ENCODE measurements at regions not wholly inside any gene's neighbourhood (a gene's known extent, or its start where the extent isn't known, plus 50 kb on each side); places are given as distances from the start of the nearest gene placed in this dataset.

DNA sequence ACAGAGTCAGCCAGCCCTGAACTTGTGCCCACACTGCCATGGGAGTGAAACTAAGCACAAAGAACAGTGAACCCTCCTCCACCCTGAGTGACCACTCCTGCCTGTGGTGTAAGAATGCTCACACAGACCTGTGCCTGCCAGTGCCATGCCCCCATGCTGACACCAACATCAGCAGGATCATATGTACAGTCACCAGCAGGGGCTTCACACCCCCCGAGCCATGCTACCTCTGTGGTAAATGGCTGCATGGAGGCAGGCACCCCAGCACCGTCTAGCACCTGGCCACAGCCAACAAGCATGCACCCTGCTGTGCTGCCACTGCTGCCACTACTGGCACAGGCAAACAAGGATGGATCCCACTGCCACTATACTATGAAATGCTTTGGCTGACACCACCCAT lies 344.4 kb upstream of the CCDC196 start:
- ChIA-PET POLR2A (no interaction called here), CTCF (no interaction called here)
- DNase-seq (ENCODE audit: low read depth, low spot score): no peak
- TF ChIP-seq, protein P1, sequence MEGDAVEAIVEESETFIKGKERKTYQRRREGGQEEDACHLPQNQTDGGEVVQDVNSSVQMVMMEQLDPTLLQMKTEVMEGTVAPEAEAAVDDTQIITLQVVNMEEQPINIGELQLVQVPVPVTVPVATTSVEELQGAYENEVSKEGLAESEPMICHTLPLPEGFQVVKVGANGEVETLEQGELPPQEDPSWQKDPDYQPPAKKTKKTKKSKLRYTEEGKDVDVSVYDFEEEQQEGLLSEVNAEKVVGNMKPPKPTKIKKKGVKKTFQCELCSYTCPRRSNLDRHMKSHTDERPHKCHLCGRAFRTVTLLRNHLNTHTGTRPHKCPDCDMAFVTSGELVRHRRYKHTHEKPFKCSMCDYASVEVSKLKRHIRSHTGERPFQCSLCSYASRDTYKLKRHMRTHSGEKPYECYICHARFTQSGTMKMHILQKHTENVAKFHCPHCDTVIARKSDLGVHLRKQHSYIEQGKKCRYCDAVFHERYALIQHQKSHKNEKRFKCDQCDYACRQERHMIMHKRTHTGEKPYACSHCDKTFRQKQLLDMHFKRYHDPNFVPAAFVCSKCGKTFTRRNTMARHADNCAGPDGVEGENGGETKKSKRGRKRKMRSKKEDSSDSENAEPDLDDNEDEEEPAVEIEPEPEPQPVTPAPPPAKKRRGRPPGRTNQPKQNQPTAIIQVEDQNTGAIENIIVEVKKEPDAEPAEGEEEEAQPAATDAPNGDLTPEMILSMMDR (IDR thresholded peaks at IDR 0.05; ENCODE audit: insufficient read depth, low read length, missing control alignments): no peak
- H3K4me3 ChIP-seq (ENCODE audit: low read depth, low read length): no peak overlapping the region

DNA sequence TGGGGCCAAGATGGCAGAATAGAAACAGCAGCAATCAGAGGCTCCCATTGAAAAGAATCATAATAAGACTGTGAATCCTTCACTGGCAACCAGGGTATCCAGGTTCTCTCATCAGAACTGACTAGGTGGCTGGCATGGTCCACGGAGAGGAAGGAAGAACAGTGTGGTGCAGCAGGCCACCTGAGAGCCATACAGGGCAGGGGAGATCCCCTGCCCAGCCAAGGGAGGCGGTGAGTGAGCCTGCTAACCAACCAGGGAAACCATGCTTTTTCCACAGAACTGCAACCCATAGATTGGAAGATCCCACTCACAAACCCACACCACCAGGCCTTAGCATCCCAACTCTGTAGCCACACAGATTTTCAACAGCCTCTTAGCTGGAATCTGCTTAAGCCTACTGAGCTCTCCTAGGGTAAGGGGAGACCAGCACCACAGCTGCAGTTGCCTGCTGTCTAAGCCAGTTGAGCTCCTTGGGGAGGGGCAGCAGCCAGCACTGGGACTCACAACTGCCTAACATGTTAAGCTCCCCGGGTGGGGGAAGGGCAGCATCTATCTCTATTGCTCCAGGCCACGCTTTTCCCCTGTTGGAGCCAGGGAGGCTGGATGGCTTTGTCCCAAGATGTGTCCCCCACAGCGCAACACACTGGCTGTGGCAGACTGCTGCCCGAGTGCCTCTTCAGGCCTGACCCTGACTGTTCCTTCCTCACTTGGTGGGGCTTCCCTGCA lies 342.6 kb upstream of the CCDC196 start:
- ChIA-PET CTCF (no interaction called here), POLR2A (no interaction called here)
- TF ChIP-seq, protein P1 (IDR thresholded peaks at IDR 0.05; ENCODE audit: insufficient read depth, low read length, missing control alignments): no peak
- no peak overlapping the region for H3K4me3 ChIP-seq (ENCODE audit: low read depth, low read length)
- no peak for DNase-seq (ENCODE audit: low read depth, low spot score)

DNA sequence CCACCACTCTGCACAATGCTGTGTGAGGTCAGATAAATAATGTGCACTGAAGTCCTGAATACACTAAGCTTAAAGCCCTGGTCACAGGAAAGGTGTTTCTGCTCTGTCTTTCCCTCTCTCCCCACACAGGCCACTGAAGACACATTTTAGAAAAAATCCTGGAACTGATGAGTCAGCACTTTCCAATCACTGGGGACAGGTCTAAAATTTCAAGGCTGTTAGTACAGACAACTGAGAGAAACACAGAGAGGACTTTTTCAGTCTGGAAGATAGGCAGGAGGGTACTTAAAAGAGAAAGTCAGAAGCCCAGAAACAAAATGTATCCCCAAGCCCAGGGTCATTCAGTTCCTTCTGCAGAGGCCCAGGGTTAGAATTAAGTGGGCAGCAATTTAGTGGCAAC lies 333.9 kb upstream of the CCDC196 start:
- TF ChIP-seq, protein P1 (IDR thresholded peaks at IDR 0.05; ENCODE audit: insufficient read depth, low read length, missing control alignments): no peak
- no peak for DNase-seq (ENCODE audit: low read depth, low spot score)
- ChIA-PET POLR2A (no interaction called here), CTCF (no interaction called here)
- H3K4me3 ChIP-seq (ENCODE audit: low read depth, low read length): no peak overlapping the region

DNA sequence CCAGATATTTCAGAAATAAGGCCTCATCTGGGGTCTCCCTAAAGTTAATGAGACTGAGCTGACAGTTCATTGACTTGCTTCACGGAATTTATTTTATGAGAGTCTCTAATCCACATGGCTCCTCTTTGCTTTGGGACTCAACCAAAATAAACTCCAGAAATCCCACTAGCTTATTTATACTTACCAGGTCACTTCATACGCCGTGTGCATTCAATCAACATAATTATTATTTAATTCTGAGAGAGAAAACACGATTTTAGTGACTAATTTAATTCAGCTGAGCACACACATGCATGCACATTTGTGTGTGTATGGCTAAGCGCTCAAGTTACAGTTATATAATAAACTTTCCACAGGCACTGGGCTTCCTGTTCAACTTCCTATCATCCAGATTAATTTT lies 333.4 kb upstream of the CCDC196 start:
- ChIA-PET CTCF (no interaction called here), POLR2A (no interaction called here)
- H3K4me3 ChIP-seq (ENCODE audit: low read depth, low read length): no peak overlapping the region
- DNase-seq (ENCODE audit: low read depth, low spot score): no peak
- TF ChIP-seq, protein P1 (IDR thresholded peaks at IDR 0.05; ENCODE audit: insufficient read depth, low read length, missing control alignments): no peak

DNA sequence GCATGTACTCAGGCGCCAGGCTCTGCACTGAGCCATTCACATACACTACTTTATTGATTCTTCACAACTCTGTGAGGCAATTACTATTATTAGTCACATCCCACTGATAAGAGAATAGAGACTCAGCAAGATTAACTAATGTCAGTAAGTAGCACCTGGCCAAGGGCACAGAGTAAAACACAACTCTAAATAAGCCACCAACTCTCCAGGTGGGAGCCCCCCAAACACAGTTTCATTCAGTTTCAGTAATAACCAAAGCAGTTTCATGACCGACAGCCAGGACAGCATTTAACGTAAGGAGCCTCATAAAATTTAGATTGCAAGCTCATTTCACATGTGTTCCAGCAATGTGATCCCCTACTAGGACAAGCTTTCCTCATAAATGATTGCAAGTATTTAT lies 323.1 kb upstream of the CCDC196 start:
- TF ChIP-seq, protein P1 (IDR thresholded peaks at IDR 0.05; ENCODE audit: insufficient read depth, low read length, missing control alignments): no peak
- DNase-seq (ENCODE audit: low read depth, low spot score): no peak
- CTCF ChIA-PET: no interaction called here
- H3K4me3 ChIP-seq (ENCODE audit: low read depth, low read length): no peak overlapping the region
- POLR2A ChIA-PET: no interaction called here

DNA sequence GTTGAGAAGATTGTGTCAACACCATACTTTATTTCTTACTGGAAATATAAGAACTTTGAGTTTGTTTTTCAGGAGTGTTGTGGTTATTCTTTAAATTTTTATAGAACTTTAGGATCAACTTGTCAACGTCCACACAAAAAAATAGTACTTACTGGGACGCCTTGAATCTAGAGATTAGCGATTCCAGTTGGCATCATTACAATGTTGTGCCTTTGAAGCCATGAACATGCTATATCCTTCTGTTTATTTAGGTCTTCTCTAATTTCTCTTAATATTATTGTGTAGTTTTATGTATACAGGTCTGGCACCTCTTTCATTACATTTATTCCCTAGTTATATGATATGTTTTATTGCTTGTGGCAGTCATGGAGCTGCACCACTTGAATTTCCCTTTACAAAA lies 320.8 kb upstream of the CCDC196 start:
- ChIA-PET POLR2A (no interaction called here), CTCF (no interaction called here)
- TF ChIP-seq, protein P1 (IDR thresholded peaks at IDR 0.05; ENCODE audit: insufficient read depth, low read length, missing control alignments): no peak
- no peak for DNase-seq (ENCODE audit: low read depth, low spot score)
- H3K4me3 ChIP-seq (ENCODE audit: low read depth, low read length): no peak overlapping the region

Data from AG04449 (cell line).